Endodermal cell (in vitro differentiated cells): ENCODE measurements at regions not wholly inside any gene's neighbourhood (a gene's known extent, or its start where the extent isn't known, plus 50 kb on each side); places are given as distances from the start of the nearest gene placed in this dataset.
"Not testable (repeated sequence)": the region's sequence is repeated elsewhere in the genome, so short reads cannot be mapped to it uniquely, and the experiment has no call there.

ENCODE experiments used
- DNase-seq: peaks from one replicate; pipeline ENCODE4 v3.0.0-alpha.2; 2017
- H3K27ac ChIP-seq: 2 replicates; pipeline ENCODE4 v1.5.1; 2013; ENCODE audit warnings: mild to moderate bottlenecking, low read depth, low read length, moderate library complexity
- H3K27me3 ChIP-seq: 2 replicates; pipeline ENCODE4 v1.6.1; 2013; ENCODE audit warnings: mild to moderate bottlenecking, low read length, moderate library complexity; ENCODE audit not compliant: insufficient read depth, control insufficient read depth, poor library complexity, severe bottlenecking
- H3K36me3 ChIP-seq: 2 replicates; pipeline ENCODE4 v1.7.0; 2013; ENCODE audit warnings: mild to moderate bottlenecking, low read length, moderate library complexity; ENCODE audit not compliant: control insufficient read depth, insufficient read depth
- H3K4me1 ChIP-seq: one replicate; pipeline ENCODE4 v1.7.0; 2013; ENCODE audit warnings: low read length; ENCODE audit not compliant: control insufficient read depth, insufficient read depth
- H3K4me3 ChIP-seq: 2 replicates; pipeline ENCODE4 v1.5.1; 2013; ENCODE audit warnings: mild to moderate bottlenecking, low read length, moderate library complexity
- H3K9ac ChIP-seq: 2 replicates; pipeline ENCODE4 v1.6.1; 2013; ENCODE audit warnings: mild to moderate bottlenecking, low read length, moderate library complexity; ENCODE audit not compliant: poor library complexity, severe bottlenecking; ENCODE audit errors: extremely low read depth
- H3K9me3 ChIP-seq: 2 replicates; pipeline ENCODE4 v1.6.1; 2013; ENCODE audit warnings: mild to moderate bottlenecking, low read length, moderate library complexity; ENCODE audit not compliant: control insufficient read depth
- H3K27ac Mint-ChIP-seq: 2 replicates; pipeline ENCODE4 v1.8.0; 2020; ENCODE audit warnings: mixed read lengths
- H3K27me3 Mint-ChIP-seq: 2 replicates; pipeline ENCODE4 v1.8.0; 2021; ENCODE audit warnings: mild to moderate bottlenecking, mixed read lengths; ENCODE audit not compliant: insufficient read depth
- H3K36me3 Mint-ChIP-seq: 2 replicates; pipeline ENCODE4 v1.8.0; 2020; ENCODE audit warnings: low read depth, mixed read lengths
- H3K4me1 Mint-ChIP-seq: 2 replicates; pipeline ENCODE4 v1.8.0; 2020; ENCODE audit warnings: mixed read lengths
- H3K4me3 Mint-ChIP-seq: 2 replicates; pipeline ENCODE4 v1.8.0; 2020; ENCODE audit warnings: mild to moderate bottlenecking, moderate library complexity, mixed read lengths
- H3K9me3 Mint-ChIP-seq: 2 replicates; pipeline ENCODE4 v1.8.0; 2020; ENCODE audit warnings: mild to moderate bottlenecking, mixed read lengths
- WGBS, 2 experiments: methylation state at CpG; one replicate each; pipeline versions ENCODE4 v1.1.5 to v1.1.7; 2013; ENCODE audit warnings: missing lambda C conversion rate in 2 of 2, mixed read lengths in 1 of 2; ENCODE audit not compliant: insufficient coverage in 1 of 2, insufficient read length in 1 of 2; 5-methylcytosine and 5-hydroxymethylcytosine counted together
- TF ChIP-seq, protein P1 (sequence below): fragments of 200-600 bp; sonication (generic); conservative IDR thresholded peaks from 2 replicates; pipeline ENCODE4 v1.5.0; 2021; ENCODE audit warnings: antibody characterized with exemption, mild to moderate bottlenecking

DNA sequence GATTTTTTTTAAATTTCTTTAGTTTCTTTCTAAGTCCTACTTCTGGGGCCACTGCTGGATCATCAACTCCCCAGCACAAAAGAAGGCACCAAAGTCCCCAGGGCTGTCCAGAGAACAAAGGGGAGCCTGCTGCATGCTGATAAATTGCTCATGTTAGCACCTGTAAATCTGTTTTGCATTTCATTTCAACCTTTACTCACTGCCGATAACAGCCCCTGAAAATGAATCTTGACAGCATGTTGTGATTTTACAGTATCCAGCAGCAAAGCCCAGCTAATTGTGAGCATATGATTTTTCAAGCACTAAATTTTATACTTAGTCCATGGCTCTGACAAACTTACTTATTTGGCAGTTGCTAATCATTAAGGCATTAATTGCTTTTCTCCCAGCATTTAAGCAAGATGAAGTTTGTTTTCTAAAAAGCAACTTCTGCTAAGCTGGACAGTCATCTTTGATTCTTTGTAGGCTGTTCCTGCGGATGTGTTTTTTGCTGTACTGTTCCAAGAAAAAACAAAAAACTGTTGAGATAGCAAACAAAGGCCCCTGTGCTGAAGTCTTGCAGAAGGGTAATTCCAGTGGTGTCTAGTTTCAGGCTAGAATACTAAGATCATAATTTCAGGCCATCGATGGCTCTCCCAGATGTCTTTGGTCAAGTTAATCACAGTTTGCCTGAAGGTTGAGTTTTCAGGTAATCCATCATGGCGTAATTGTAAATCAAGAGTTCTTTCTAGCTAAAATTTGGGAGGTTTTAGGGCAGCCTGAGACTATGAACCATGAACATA is 73.1 kb upstream of the GAS1 start:
- TF ChIP-seq, protein P1, sequence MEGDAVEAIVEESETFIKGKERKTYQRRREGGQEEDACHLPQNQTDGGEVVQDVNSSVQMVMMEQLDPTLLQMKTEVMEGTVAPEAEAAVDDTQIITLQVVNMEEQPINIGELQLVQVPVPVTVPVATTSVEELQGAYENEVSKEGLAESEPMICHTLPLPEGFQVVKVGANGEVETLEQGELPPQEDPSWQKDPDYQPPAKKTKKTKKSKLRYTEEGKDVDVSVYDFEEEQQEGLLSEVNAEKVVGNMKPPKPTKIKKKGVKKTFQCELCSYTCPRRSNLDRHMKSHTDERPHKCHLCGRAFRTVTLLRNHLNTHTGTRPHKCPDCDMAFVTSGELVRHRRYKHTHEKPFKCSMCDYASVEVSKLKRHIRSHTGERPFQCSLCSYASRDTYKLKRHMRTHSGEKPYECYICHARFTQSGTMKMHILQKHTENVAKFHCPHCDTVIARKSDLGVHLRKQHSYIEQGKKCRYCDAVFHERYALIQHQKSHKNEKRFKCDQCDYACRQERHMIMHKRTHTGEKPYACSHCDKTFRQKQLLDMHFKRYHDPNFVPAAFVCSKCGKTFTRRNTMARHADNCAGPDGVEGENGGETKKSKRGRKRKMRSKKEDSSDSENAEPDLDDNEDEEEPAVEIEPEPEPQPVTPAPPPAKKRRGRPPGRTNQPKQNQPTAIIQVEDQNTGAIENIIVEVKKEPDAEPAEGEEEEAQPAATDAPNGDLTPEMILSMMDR = no peak
- no peaks in the 10 kb centered on the region for H3K36me3 ChIP-seq
- H3K27me3 Mint-ChIP-seq = no peaks in the 10 kb centered on the region
- H3K9ac ChIP-seq = no peak overlapping the region
- H3K27ac ChIP-seq = no peak overlapping the region
- 90 to 100% methylated on average over 3 to 4 of the region's 4 CpGs for WGBS, 2 experiments
- no peak overlapping the region for H3K4me3 ChIP-seq
- H3K9me3 Mint-ChIP-seq = peaks cover 8% of the 10 kb centered on the region
- peaks cover 7% of the 10 kb centered on the region for H3K36me3 Mint-ChIP-seq
- peaks cover 3% of the 10 kb centered on the region for H3K4me1 Mint-ChIP-seq
- H3K27me3 ChIP-seq = no peaks in the 10 kb centered on the region
- no peaks in the 10 kb centered on the region for H3K9me3 ChIP-seq
- H3K4me1 ChIP-seq = no peaks in the 10 kb centered on the region
- H3K27ac Mint-ChIP-seq = no peak overlapping the region
- DNase-seq = no peak
- no peak overlapping the region for H3K4me3 Mint-ChIP-seq

DNA sequence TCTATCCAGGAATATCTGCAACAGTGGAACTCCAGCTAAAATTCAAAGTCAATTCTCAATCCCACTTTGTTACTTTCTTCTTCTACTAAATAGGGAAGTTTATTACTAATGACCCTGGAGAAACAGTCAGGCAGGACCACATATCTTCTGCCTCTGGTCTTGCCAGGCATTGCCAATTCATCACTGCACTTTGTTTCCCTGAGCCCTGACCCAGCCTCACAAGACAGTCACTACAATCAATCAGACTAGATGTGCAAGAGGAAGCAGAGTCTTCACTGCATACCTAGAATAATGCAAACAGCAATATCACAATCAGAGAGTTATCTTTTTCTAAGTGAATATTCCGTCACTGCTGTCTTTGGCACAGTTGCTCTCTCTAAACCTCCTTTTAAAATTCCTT is 74.9 kb upstream of the GAS1 start:
- Histone ChIP-seq H3K27ac (no peak overlapping the region), H3K4me1 (no peaks in the 10 kb centered on the region), H3K27me3 (no peaks in the 10 kb centered on the region), H3K9ac (no peak overlapping the region), H3K9me3 (no peaks in the 10 kb centered on the region), H3K36me3 (no peaks in the 10 kb centered on the region), H3K4me3 (no peak overlapping the region)
- no peak for DNase-seq
- Mint-ChIP-seq H3K4me1 (peaks cover 3% of the 10 kb centered on the region), H3K27me3 (no peaks in the 10 kb centered on the region), H3K36me3 (peaks cover 6% of the 10 kb centered on the region), H3K9me3 (peaks cover 14% of the 10 kb centered on the region), H3K4me3 (no peak overlapping the region), H3K27ac (no peak overlapping the region)
- 89% methylated on average over 1 of the region's 1 CpG; no CpG with 5 or more reads in 1 of the 2 experiments for WGBS, 2 experiments
- TF ChIP-seq, protein P1 = no peak

DNA sequence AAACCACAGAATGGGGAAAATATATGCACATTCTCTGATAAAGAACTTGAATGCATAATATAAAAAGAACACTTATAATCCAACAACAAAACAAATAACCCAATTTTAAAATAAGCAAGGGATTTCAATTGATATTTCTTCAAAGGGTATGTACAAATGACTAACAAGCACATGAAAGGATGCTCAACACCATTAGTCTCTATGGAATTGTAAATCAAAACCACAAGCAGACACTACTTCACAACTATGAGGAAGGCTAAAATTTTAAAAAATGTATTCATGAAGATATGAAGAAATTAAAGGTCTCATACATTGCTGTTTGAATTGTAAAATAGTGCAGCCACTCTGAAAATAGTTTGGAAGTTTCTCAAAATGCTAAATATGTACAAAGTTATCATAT is 78.9 kb upstream of the GAS1 start:
- Histone ChIP-seq H3K4me3 (no peak overlapping the region), H3K9ac (no peak overlapping the region), H3K36me3 (no peaks in the 10 kb centered on the region), H3K27me3 (no peaks in the 10 kb centered on the region), H3K27ac (no peak overlapping the region), H3K4me1 (no peaks in the 10 kb centered on the region), H3K9me3 (no peaks in the 10 kb centered on the region)
- Mint-ChIP-seq H3K4me1 (no peaks in the 10 kb centered on the region), H3K9me3 (peaks cover 15% of the 10 kb centered on the region), H3K36me3 (peaks cover 5% of the 10 kb centered on the region), H3K27me3 (no peaks in the 10 kb centered on the region), H3K27ac (no peak overlapping the region), H3K4me3 (no peak overlapping the region)
- TF ChIP-seq, protein P1 = no peak
- no peak for DNase-seq

DNA sequence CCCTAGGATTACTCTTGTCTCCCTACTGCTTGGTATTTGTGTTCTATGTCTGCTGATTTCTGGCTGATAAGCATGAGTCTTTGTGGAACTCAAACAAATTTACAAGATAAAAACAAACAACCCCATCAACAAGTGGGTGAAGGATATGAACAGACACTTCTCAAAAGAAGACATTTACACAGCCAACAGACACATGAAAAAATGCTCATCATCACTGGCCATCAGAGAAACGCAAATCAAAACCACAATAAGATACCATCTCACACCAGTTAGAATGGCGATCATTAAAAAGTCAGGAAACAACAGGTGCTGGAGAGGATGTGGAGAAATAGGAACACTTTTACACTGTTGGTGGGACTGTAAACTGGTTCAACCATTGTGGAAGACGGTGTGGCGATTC is 81.5 kb upstream of the GAS1 start:
- not testable (repeated sequence) for H3K27me3 Mint-ChIP-seq, H3K36me3 ChIP-seq, H3K36me3 Mint-ChIP-seq, H3K4me1 Mint-ChIP-seq, H3K4me1 ChIP-seq, H3K27ac Mint-ChIP-seq, H3K27ac ChIP-seq, H3K9ac ChIP-seq, H3K4me3 ChIP-seq, H3K9me3 ChIP-seq, H3K4me3 Mint-ChIP-seq, DNase-seq, H3K27me3 ChIP-seq
- peaks cover 15% of the 10 kb centered on the region for H3K9me3 Mint-ChIP-seq
- WGBS, 2 experiments = 90 to 100% methylated on average over 2 of the region's 4 CpGs
